Testis (tissue), 2 donors: ENCODE measurements at regions not wholly inside any gene's neighbourhood (a gene's known extent, or its start where the extent isn't known, plus 50 kb on each side); places are given as distances from the start of the nearest gene placed in this dataset.
"Not testable (repeated sequence)": the region's sequence is repeated elsewhere in the genome, so short reads cannot be mapped to it uniquely, and the experiment has no call there.

Experiments used
- DNase-seq: peaks from one replicate; pipeline ENCODE4 v3.0.0-alpha.2; 2019
- H3K27ac ChIP-seq, 2 donors: fragments of 200-600 bp; sonication (generic); one replicate each; pipeline ENCODE4 v1.5.1; 2019
- H3K27me3 ChIP-seq: fragments of 200-600 bp; sonication (generic); one replicate; pipeline ENCODE4 v1.5.1; 2019
- H3K36me3 ChIP-seq: fragments of 200-600 bp; sonication (generic); one replicate; pipeline ENCODE4 v1.5.1; 2017; ENCODE audit warnings: low read depth; ENCODE audit errors: missing control alignments
- H3K4me1 ChIP-seq: fragments of 200-600 bp; sonication (generic); one replicate; pipeline ENCODE4 v1.5.1; 2019
- H3K4me3 ChIP-seq, 2 donors: fragments of 200-600 bp; sonication (generic); one replicate each; pipeline ENCODE4 v1.5.1; 2017 to 2019
- H3K9me3 ChIP-seq: fragments of 200-600 bp; sonication (generic); one replicate; pipeline ENCODE4 v1.5.1; 2017
- POLR2A ChIP-seq: fragments of 450-650 bp; IDR thresholded peaks from one replicate; pipeline ENCODE4 v1.6.1; 2017; ENCODE audit warnings: antibody characterized with exemption, mild to moderate bottlenecking, moderate library complexity
- WGBS, 2 donors: methylation state at CpG; one replicate each; pipeline ENCODE4 v1.1.5; 2018; 5-methylcytosine and 5-hydroxymethylcytosine counted together
- intact Hi-C: fragments of 100-400 bp; cut with DNase I; formaldehyde crosslinking; loops from one replicate; pipeline ENCODE4 v1.15.1; 2023; ENCODE audit warnings: low total_unique reads
- TF ChIP-seq, protein P1 (sequence below), 3 experiments: fragments of 450-650 bp in 2 of 3; fragments of 200-600 bp in 1 of 3; sonication (generic) in 1 of 3; IDR thresholded peaks; one replicate each; pipeline ENCODE4 v1.5.1; 2016 to 2019; ENCODE audit warnings: antibody characterized with exemption in 3 of 3, mild to moderate bottlenecking in 2 of 3, moderate library complexity in 1 of 3

DNA sequence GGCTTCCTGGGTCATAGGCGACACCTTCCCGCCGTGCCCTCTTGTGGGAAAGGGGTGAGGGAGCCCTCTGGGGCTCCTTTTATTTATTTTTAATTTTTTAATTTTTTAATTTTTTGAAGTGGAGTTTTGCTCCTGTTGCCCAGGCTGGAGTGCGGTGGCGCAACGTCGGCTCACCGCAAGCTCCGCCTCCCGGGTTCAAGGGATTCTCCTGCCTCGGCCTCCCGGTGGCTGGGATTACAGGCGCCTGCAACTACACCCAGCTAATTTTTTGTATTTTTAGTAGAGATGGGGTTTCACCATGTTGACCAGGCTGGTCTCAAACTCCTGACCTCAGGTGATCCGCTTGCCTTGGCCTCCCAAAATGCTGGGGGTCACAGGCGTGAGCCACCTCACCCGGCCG lies 49.9 kb upstream of the ELFN1 start:
- H3K4me3 ChIP-seq = peak overlapping the region; percentile 37 to 56
- H3K9me3 ChIP-seq, H3K27me3 ChIP-seq, H3K36me3 ChIP-seq, intact Hi-C loops, DNase-seq, H3K27ac ChIP-seq, H3K4me1 ChIP-seq: not testable (repeated sequence)
- 62 to 68% methylated on average over 17 of the region's 17 CpGs for WGBS, 2 donors

DNA sequence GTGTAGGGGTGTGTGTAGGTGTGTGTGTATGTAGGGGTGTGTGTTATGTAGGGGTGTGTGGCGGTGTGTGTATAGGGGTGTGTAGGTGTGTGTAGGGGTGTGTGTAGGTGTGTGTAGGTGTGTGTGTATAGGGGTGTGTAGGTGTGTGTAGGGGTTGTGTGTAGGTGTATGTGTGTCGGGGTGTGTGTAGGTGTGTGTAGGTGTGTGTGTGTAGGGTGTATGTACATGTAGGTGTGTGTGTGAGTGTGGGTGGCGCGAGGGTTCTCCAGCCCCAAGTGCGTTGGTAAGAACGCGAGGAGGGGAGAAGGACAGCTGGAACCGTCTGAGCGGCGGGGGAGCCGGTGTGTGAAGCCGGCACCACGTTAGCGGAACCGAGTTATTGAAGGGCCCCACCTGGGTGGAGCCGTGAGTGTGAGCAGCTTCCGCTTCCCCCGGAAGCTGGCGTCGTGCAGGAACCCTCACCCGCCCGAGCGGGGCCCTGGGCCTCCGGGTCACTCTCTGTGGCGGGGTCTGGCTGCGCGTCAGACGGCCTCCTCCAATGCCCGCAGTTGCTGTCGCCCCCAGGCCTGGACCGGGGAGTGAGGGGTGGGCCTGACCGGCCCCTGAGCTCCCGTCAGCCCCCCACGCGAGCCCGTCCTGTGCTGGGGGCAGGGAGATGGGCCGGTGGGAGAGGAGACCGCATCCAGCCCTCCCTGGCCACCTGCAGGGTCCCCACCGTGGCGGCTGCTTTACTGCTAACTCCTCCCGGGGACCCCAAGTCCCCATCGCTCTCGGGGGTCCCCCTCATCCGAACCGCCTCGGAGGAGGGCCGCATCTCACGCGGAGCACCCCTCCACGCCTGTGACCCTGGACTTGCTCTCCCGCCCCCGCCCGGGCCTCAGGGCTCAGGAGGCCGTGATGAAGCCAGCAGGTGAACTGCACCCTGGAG lies 49.6 kb upstream of the PSMG3 start:
- Histone ChIP-seq H3K27ac (peak overlapping the region in 1 of 2 donors; percentile 30), H3K36me3 (no peaks in the 10 kb centered on the region), H3K9me3 (no peaks in the 10 kb centered on the region), H3K27me3 (no peaks in the 10 kb centered on the region), H3K4me3 (peak overlapping the region; percentile 37 to 56), H3K4me1 (no peaks in the 10 kb centered on the region)
- 51 to 64% methylated on average over 24 to 54 of the region's 54 CpGs for WGBS, 2 donors
- DNase-seq = peak; percentile 55
- TF ChIP-seq, protein P1, sequence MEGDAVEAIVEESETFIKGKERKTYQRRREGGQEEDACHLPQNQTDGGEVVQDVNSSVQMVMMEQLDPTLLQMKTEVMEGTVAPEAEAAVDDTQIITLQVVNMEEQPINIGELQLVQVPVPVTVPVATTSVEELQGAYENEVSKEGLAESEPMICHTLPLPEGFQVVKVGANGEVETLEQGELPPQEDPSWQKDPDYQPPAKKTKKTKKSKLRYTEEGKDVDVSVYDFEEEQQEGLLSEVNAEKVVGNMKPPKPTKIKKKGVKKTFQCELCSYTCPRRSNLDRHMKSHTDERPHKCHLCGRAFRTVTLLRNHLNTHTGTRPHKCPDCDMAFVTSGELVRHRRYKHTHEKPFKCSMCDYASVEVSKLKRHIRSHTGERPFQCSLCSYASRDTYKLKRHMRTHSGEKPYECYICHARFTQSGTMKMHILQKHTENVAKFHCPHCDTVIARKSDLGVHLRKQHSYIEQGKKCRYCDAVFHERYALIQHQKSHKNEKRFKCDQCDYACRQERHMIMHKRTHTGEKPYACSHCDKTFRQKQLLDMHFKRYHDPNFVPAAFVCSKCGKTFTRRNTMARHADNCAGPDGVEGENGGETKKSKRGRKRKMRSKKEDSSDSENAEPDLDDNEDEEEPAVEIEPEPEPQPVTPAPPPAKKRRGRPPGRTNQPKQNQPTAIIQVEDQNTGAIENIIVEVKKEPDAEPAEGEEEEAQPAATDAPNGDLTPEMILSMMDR (IDR thresholded peaks at IDR 0.05) = no peak
- no peak for TF ChIP-seq POLR2A
- intact Hi-C loops = no loop called here
